HEK293 (cell line): ENCODE measurements at regions not wholly inside any gene's neighbourhood (a gene's known extent, or its start where the extent isn't known, plus 50 kb on each side); places are given as distances from the start of the nearest gene placed in this dataset.

Source experiments
- CTCF ChIA-PET: fragments of 350-600 bp; formaldehyde crosslinking; extraction: SDS; loops from one replicate; lab custom pipeline; 2021; ENCODE audit warnings: antibody characterized with exemption; lab: Yijun Ruan, JAX
- POLR2A ChIA-PET: fragments of 300-600 bp; formaldehyde crosslinking; extraction: SDS; loops from one replicate; lab custom pipeline; 2020; ENCODE audit warnings: antibody characterized with exemption, inconsistent platforms; lab: Yijun Ruan, JAX
- H3K27ac ChIP-seq: fragments of 200-500 bp; sonication (Bioruptor generic); 2 replicates; pipeline ENCODE4 v1.5.1; 2014; ENCODE audit warnings: low read depth, low read length, control low read depth, inconsistent platforms; ENCODE audit errors: extremely low read depth
- H3K36me3 ChIP-seq, 2 experiments: fragments of 200-500 bp in 1 of 2; sonication (Bioruptor generic) in 1 of 2; 1 replicate in 1 of 2; 2 replicates in 1 of 2; pipeline ENCODE4 v1.5.1; 2014 to 2017; ENCODE audit warnings: inconsistent platforms in 2 of 2, low read length in 2 of 2; ENCODE audit not compliant: control insufficient read depth in 2 of 2, insufficient read depth in 1 of 2
- H3K4me1 ChIP-seq: fragments of 200-500 bp; sonication (Bioruptor generic); 2 replicates; pipeline ENCODE4 v1.5.1; 2014; ENCODE audit warnings: mild to moderate bottlenecking, low read length, inconsistent platforms; ENCODE audit not compliant: control insufficient read depth, insufficient read depth
- H3K4me3 ChIP-seq: 2 replicates; pipeline ENCODE4 v1.5.1; 2011; ENCODE audit warnings: low read depth, mild to moderate bottlenecking, control low read depth, low read length, moderate library complexity
- H3K9me3 ChIP-seq: fragments of 200-500 bp; sonication (Bioruptor generic); 2 replicates; pipeline ENCODE4 v1.5.1; 2014; ENCODE audit warnings: low read depth, low read length, inconsistent platforms; ENCODE audit not compliant: control insufficient read depth, insufficient read depth
- AEBP2 ChIP-seq: fragments of 450-650 bp; formaldehyde crosslinking; IDR thresholded peaks from 2 replicates; pipeline ENCODE4 v1.5.1; 2016; ENCODE audit warnings: missing biosample characterization, missing genetic modification characterization, borderline replicate concordance
- EGR2 ChIP-seq: fragments of 450-650 bp; formaldehyde crosslinking; IDR thresholded peaks from 2 replicates; pipeline ENCODE4 v1.5.1; 2016; ENCODE audit warnings: low read depth, missing biosample characterization, missing genetic modification characterization
- ELK4 ChIP-seq: IDR thresholded peaks from 2 replicates; pipeline ENCODE4 v1.6.1; 2011; ENCODE audit warnings: mild to moderate bottlenecking, low read depth, low read length, borderline replicate concordance
- GLI4 ChIP-seq: fragments of 450-650 bp; formaldehyde crosslinking; IDR thresholded peaks from 2 replicates; pipeline ENCODE4 v1.5.1; 2016; ENCODE audit warnings: missing biosample characterization, missing genetic modification characterization
- GLIS2 ChIP-seq: fragments of 450-650 bp; formaldehyde crosslinking; IDR thresholded peaks from 2 replicates; pipeline ENCODE4 v1.5.1; 2016; ENCODE audit warnings: missing biosample characterization, missing genetic modification characterization
- HOXC10 ChIP-seq: sonication (generic); formaldehyde crosslinking; IDR thresholded peaks from 2 replicates; pipeline ENCODE4 v1.8.1; 2023; ENCODE audit warnings: mild to moderate bottlenecking, missing genetic modification reagents
- IKZF3 ChIP-seq: fragments of 450-650 bp; IDR thresholded peaks from 2 replicates; pipeline ENCODE4 v1.5.0; 2018; ENCODE audit warnings: missing biosample characterization, mild to moderate bottlenecking, missing genetic modification characterization, moderate library complexity
- KLF1 ChIP-seq: fragments of 450-650 bp; formaldehyde crosslinking; IDR thresholded peaks from 2 replicates; pipeline ENCODE4 v1.5.1; 2016; ENCODE audit warnings: missing biosample characterization, missing genetic modification characterization
- SCRT2 ChIP-seq: fragments of 450-650 bp; formaldehyde crosslinking; IDR thresholded peaks from 2 replicates; pipeline ENCODE4 v1.5.1; 2016; ENCODE audit warnings: missing biosample characterization, missing genetic modification characterization
- YY2 ChIP-seq: fragments of 450-650 bp; formaldehyde crosslinking; IDR thresholded peaks from 2 replicates; pipeline ENCODE4 v1.5.1; 2016; ENCODE audit warnings: missing biosample characterization, missing genetic modification characterization
- ZBTB11 ChIP-seq: fragments of 450-650 bp; formaldehyde crosslinking; conservative IDR thresholded peaks from 2 replicates; pipeline ENCODE4 v1.5.1; 2016; ENCODE audit warnings: low read depth, missing biosample characterization, missing genetic modification characterization
- ZBTB48 ChIP-seq: fragments of 450-650 bp; formaldehyde crosslinking; IDR thresholded peaks from 2 replicates; pipeline ENCODE4 v1.5.1; 2016; ENCODE audit warnings: missing biosample characterization, missing genetic modification characterization
- ZFHX2 ChIP-seq: fragments of 450-650 bp; formaldehyde crosslinking; conservative IDR thresholded peaks from 2 replicates; pipeline ENCODE4 v1.5.1; 2016; ENCODE audit warnings: missing biosample characterization, missing genetic modification characterization
- ZFP3 ChIP-seq: fragments of 450-650 bp; formaldehyde crosslinking; IDR thresholded peaks from 2 replicates; pipeline ENCODE4 v1.5.1; 2016; ENCODE audit warnings: low read depth, missing biosample characterization, missing genetic modification characterization
- ZNF16 ChIP-seq: fragments of 450-650 bp; formaldehyde crosslinking; IDR thresholded peaks from 2 replicates; pipeline ENCODE4 v1.5.1; 2016; ENCODE audit warnings: low read depth, missing biosample characterization, missing genetic modification characterization
- ZNF174 ChIP-seq: fragments of 450-650 bp; formaldehyde crosslinking; IDR thresholded peaks from 2 replicates; pipeline ENCODE4 v1.5.0; 2017; ENCODE audit warnings: missing biosample characterization, mild to moderate bottlenecking, missing genetic modification characterization
- ZNF175 ChIP-seq: fragments of 450-650 bp; formaldehyde crosslinking; IDR thresholded peaks from 2 replicates; pipeline ENCODE4 v1.5.1; 2016; ENCODE audit warnings: missing biosample characterization, missing genetic modification characterization
- ZNF248 ChIP-seq: fragments of 450-650 bp; formaldehyde crosslinking; IDR thresholded peaks from 2 replicates; pipeline ENCODE4 v1.5.1; 2017; ENCODE audit warnings: missing biosample characterization, missing genetic modification characterization
- ZNF324 ChIP-seq: fragments of 450-650 bp; formaldehyde crosslinking; IDR thresholded peaks from 2 replicates; pipeline ENCODE4 v1.5.1; 2016; ENCODE audit warnings: missing biosample characterization, missing genetic modification characterization
- ZNF366 ChIP-seq: fragments of 450-650 bp; formaldehyde crosslinking; conservative IDR thresholded peaks from 2 replicates; pipeline ENCODE4 v1.5.1; 2016; ENCODE audit warnings: missing biosample characterization, missing genetic modification characterization
- ZNF416 ChIP-seq: fragments of 450-650 bp; formaldehyde crosslinking; IDR thresholded peaks from 2 replicates; pipeline ENCODE4 v1.5.1; 2016; ENCODE audit warnings: missing biosample characterization, missing genetic modification characterization
- ZNF521 ChIP-seq: fragments of 450-650 bp; formaldehyde crosslinking; IDR thresholded peaks from 2 replicates; pipeline ENCODE4 v1.5.1; 2017; ENCODE audit warnings: missing biosample characterization, mild to moderate bottlenecking, missing genetic modification characterization
- ZNF529 ChIP-seq: fragments of 450-650 bp; formaldehyde crosslinking; IDR thresholded peaks from 2 replicates; pipeline ENCODE4 v1.5.1; 2017; ENCODE audit warnings: missing genetic modification characterization, missing biosample characterization; ENCODE audit not compliant: insufficient replicate concordance
- ZNF548 ChIP-seq: fragments of 450-650 bp; formaldehyde crosslinking; IDR thresholded peaks from 2 replicates; pipeline ENCODE4 v1.5.1; 2016; ENCODE audit warnings: missing biosample characterization, missing genetic modification characterization
- ZNF624 ChIP-seq: fragments of 450-650 bp; formaldehyde crosslinking; IDR thresholded peaks from 2 replicates; pipeline ENCODE4 v1.5.1; 2017; ENCODE audit warnings: missing biosample characterization, missing genetic modification characterization
- ZNF639 ChIP-seq: fragments of 450-650 bp; formaldehyde crosslinking; IDR thresholded peaks from 2 replicates; pipeline ENCODE4 v1.5.1; 2016; ENCODE audit warnings: missing biosample characterization, missing genetic modification characterization
- ZNF654 ChIP-seq: fragments of 450-650 bp; formaldehyde crosslinking; IDR thresholded peaks from 2 replicates; pipeline ENCODE4 v1.5.1; 2016; ENCODE audit warnings: low read depth, missing biosample characterization, missing genetic modification characterization
- ZNF704 ChIP-seq: fragments of 450-650 bp; formaldehyde crosslinking; IDR thresholded peaks from 2 replicates; pipeline ENCODE4 v1.5.1; 2016; ENCODE audit warnings: missing biosample characterization, missing genetic modification characterization
- ZNF768 ChIP-seq: fragments of 450-650 bp; formaldehyde crosslinking; IDR thresholded peaks from 2 replicates; pipeline ENCODE4 v1.5.1; 2018; ENCODE audit warnings: missing biosample characterization, mild to moderate bottlenecking, missing genetic modification characterization

- ChIA-PET CTCF (no interaction called here), POLR2A (no interaction called here)
- Histone ChIP-seq H3K4me1 (no peaks in the 10 kb centered on the region), H3K36me3 (no peaks in the 10 kb centered on the region), H3K9me3 (no peaks in the 10 kb centered on the region), H3K27ac (no peak overlapping the region), H3K4me3 (no peak overlapping the region)
- TF ChIP-seq ZNF704 (tag by site-specific recombination) (no peak), ZNF654 (no peak), KLF1 (tag by site-specific recombination) (no peak), ZNF324 (tag by site-specific recombination) (no peak), ZNF639 (no peak), HOXC10 (CRISPR knock-in tag) (no peak), ZNF529 (tag by site-specific recombination) (no peak), GLIS2 (tag by site-specific recombination) (no peak), ZNF174 (no peak), ZNF768 (tag by site-specific recombination) (no peak), ZNF366 (no peak), ZNF175 (tag by site-specific recombination) (no peak), ZNF624 (tag by site-specific recombination) (no peak)
Observed at GRCh38 chr7:114190387-114190786, 224.2 kb upstream of the FOXP2 start.

GRCh38 chr7:114183311-114184088, 231.1 kb upstream of the FOXP2 start:
- ChIA-PET POLR2A (no interaction called here), CTCF (no interaction called here)
- no peaks in the 10 kb centered on the region for H3K36me3 ChIP-seq
- H3K27ac ChIP-seq, result no peak overlapping the region
- no peak for TF ChIP-seq ELK4
- TF ChIP-seq ZNF16, result no peak
- TF ChIP-seq ZNF548 (tag by site-specific recombination), result no peak
- no peak for TF ChIP-seq IKZF3 (tag by site-specific recombination)
- no peak for TF ChIP-seq YY2 (tag by site-specific recombination)
- no peak for TF ChIP-seq SCRT2
- no peak for TF ChIP-seq HOXC10 (CRISPR knock-in tag)
- TF ChIP-seq ZNF248, result no peak
- no peak for TF ChIP-seq ZBTB11 (tag by site-specific recombination)
- TF ChIP-seq ZNF654, result no peak
- TF ChIP-seq ZNF521, result no peak
- no peak for TF ChIP-seq ZNF416
- no peak for TF ChIP-seq ZFP3 (tag by site-specific recombination)
- no peak for TF ChIP-seq ZFHX2 (tag by site-specific recombination)
- TF ChIP-seq EGR2 (tag by site-specific recombination), result no peak
- TF ChIP-seq GLI4, result no peak
- TF ChIP-seq AEBP2 (tag by site-specific recombination), result no peak
- TF ChIP-seq ZBTB48 (tag by site-specific recombination), result no peak
- no peak overlapping the region for H3K4me3 ChIP-seq
- H3K4me1 ChIP-seq, result no peaks in the 10 kb centered on the region
- no peaks in the 10 kb centered on the region for H3K9me3 ChIP-seq
